NCI-H128 (cell line): ENCODE measurements at regions not wholly inside any gene's neighbourhood (a gene's known extent, or its start where the extent isn't known, plus 50 kb on each side); places are given as distances from the start of the nearest gene placed in this dataset.
"Not testable (repeated sequence)": the region's sequence is repeated elsewhere in the genome, so short reads cannot be mapped to it uniquely, and the experiment has no call there.

Source experiments
- DNase-seq: peaks from one replicate; lab custom pipeline; 2025; ENCODE audit not compliant: unreplicated experiment; lab: John Stamatoyannopoulos, UW

DNA sequence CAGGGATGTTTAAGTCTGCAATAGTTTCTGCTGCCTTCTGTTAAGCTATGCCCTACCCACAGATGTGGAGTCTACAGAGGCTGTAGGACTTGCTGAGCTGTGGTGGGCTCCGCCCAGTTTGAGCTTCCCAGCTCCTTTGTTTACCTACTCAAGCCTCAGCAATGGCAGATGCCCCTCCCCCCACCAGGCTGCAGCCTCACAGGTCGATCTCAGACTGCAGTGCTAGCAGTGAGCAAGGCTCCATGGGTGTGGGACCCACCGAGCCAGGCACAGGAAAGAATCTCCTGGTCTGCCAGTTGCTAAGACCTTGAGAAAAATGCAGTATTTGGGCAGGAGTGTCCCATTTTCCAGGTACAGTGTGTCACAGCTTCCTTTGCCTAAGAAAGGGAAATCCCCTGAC is 435.2 kb upstream of the TOM1L1 start:
- DNase-seq: not testable (repeated sequence)

DNA sequence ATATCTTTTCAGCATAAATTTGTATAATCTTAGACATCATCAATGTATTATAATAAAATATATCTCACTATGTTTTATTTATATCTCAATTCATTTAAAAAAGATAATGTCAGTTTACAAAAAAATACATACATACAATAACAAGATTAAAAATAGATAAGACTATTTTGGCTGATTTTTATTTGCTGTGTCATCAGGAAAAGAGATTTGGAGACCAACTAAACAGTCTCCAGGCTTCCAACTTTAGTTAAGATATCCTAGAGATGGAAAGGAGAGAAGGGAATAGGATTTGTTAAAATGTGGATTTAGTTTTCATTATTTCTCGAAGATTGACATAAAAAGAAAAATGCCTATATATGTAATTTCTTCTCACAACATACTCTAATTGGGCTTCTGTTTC is 433.8 kb upstream of the TOM1L1 start:
- no peak for DNase-seq

DNA sequence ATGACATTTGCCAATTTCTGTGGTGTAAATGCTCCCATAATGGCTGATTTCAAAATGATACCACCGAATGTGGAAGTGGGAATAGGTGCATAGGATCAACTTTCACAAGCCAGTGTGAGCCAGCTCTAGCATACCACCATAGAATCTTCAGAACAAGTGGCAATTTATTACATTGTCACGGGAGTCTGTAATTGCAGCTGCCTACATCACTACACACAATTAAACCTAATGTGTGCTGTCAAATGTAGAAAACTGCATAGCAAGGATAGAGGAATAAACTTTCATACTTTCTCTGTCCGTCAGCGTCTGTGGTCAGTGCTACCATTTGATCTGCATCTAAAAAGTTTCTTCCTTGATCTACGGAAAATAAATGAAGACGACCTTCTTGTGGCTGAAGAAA is 417.8 kb upstream of the TOM1L1 start:
- DNase-seq: no peak

DNA sequence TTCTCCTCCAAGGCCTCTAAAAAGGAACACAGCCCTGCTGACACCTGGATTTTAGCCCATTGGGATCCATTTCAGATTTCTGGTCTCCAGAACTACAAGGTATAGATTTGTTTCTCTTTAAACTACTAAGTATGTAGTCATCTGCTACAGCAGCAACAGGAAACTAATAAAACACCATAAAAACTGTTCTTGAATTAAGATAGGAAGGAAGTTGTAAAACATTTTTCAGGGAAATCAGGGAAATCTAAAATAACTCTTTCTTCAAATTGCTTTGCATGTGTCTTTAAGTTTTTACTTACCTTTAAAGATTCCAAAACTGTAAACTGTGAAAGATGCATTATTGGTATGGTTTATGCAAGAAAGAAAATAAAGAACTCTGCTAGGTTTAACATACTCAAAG is 407.0 kb upstream of the TOM1L1 start:
- DNase-seq: no peak

DNA sequence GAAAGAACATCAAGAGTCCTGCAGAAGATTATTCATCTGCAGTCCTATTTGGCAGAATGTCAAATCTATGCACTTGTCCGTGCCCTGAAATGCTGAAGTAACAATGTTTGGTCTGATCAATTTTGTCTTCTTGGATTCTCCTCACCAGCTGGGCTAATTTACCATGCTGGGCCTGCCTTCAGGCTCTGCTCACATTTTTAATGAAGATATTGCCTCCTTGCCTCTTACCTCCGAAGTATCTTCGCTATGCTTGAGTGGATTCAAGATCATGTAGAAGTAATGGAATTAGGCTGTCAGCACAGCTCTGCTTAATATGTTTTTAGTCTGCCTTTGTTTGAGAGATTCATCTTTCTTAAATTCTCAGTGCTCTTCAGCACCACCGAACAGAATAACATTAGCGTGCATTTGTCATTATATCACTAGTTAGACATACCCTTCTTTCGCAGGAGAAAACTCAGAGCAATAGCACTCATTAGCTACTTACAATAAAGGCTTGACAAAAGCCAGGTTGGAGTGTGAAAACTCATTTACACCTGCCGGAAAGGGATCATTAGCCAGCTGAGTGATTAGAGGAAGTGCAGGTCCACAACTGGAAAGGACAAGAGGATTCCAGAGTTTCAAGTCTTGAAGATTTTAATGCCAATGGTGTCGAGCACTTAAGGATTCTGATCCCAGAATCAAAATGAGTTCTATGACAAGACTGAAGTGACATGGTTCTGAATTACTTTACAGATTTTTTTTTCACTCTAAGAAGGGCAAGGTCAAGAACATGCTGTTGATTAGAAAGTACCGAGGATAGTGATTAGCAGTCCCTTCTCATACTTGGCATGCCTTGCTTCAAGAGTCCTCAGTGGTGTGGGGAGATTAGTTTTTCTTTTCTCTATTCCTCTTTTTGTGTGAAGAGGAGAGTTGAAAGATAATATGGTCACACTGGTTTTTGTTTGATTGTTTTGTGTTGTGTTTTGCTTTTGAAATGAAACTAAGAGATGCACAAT is 405.6 kb upstream of the TOM1L1 start:
- no peak for DNase-seq

DNA sequence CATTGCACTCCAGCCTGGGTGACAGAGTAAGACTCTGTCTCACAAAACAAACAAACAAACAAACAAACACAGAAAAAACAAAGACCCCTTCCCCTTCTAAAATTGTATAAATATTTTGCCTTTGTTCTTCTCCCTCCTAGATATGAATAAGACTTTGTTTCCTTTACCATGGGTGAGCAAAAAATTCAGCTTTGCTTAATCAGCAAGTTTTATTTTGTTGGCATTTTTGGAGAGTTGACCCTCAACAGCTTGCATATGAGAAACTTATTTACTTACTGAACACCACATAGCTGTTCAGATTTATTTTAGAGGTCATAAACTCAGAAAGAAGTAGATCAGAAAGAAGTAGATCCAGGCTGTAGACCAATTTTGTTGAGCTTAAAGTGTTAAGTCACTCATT is 395.2 kb upstream of the TOM1L1 start:
- no peak for DNase-seq

DNA sequence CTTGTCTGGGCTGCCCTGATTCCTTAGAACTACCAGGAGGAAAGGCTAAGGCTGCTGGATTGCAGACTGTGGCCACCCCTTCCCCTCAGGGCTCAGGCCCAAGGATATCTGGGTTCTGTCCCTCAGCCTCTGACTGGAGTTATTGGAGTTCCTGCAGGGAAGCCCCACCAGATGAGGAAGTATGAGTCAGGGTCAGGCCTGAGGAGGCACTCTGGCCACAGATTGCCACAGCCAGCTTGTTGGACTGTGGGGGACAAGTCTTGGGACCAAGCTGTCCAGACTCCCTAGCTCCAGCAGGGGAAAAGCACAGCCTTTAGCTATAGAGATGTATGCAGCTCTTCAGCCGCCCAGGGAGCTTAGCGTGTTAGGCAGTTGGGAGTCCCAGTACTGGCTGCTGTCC is 381.9 kb upstream of the TOM1L1 start:
- no peak for DNase-seq

DNA sequence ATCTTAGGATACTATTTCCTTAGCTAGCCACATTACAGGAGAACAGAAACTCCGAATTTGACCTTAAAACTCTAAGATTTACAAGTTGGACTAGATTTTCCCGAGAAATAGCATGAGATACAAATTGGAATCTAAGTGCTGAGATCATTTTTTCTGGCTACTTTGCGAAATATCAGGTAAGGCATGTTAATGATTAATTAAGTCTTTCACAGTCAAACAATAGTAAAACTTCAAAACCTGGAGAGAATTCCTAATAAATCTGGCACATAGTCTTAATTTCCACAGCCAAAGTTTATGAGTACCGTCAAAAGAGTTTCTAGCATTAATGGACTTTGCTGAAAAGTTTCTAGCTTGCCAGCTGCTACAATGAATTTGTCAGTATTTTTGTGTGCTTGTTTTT is 379.5 kb upstream of the TOM1L1 start:
- no peak for DNase-seq

DNA sequence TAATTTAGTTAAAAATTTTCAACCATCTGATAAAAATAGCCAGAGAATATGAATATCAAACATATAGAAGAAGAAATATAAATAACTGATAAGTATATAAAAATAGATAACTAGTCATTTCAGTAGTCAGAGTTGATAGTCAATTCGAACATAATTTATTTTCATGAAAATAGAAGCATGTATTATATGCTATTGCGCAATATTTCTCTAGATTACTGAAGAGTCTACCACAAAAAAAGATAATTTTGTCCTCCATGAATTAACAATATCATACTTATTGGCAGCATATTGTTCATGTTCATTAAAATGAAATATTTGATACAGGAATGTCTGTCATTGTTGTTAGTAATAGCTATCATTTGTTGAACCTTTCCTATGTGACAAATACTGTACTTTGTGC is 376.2 kb upstream of the TOM1L1 start:
- no peak for DNase-seq

DNA sequence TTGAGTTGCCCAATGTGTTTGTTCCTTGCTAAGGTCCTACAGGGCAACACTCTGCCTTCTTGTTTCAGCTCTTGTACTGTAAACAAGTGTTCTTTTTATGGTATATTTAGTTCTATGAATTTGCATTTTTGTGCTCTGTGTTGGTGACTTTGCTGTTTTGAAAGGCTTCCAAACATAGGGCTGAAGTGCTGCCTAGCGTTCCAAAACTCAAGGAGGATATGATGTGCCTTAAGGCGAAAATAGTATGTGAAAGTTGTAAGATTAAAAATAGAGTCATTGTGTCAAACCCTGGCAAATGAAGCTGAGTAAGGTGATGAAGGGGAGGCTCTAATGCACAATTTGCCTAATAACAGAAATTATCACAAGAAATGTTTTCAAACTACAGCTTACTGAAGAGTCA is 372.7 kb upstream of the TOM1L1 start:
- DNase-seq: no peak

DNA sequence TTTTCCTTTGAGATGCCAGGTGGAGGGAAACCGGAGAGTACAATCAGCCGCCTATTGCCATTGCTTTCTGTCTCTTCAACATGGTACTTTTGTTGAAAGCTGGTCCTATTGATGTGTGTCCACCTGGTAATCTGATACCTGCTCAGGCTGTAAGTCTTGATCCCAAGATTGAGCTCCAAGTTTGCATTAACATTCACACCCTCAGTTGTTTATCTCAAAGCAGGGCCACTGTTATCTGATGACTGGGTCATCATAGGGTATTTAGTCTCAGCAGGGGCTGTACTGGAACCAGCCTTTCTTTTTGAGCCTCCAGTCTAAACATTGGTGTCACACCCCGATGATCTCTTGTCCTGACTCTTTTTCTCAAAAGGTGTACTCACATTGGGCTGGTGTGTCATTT is 370.3 kb upstream of the TOM1L1 start:
- no peak for DNase-seq

DNA sequence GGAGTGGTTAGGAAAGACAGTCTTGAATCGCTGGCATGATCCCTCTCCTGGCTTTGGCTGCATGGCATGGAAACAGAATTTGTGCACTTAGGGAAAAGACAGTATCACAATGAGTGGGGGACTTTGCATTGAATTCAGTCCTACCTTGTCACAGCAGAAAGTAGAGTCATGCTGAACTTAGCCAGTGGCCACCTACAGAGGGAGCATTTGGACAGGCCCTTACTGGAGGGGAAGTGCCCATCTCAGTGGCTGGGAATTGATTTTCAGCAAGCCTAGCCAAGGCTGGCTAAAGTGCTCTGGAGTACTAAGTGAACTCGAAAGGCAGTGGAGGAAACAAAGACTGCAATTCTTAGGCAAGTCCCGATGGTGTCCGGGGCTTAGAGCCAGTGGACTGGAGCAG is 364.3 kb upstream of the TOM1L1 start:
- DNase-seq: no peak

DNA sequence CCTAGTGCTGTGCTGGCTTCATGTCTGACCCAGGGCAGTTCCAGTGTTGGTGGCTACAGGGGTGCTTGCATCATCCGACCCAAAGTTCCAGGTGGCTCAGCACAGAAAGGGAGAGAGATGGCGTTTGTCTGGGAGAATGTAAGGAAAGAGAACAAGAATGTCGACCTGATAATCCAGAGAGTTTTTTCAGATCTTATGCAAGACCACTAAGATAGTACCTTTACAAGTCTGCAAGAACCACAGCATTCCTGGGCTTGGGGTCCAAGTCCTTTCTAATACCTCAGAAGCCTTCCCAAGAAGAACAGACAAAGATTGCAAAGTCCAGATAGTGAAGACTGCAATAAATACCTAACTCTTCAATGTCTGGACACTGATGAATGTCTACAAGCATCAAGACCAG is 363.0 kb upstream of the TOM1L1 start:
- DNase-seq: no peak

DNA sequence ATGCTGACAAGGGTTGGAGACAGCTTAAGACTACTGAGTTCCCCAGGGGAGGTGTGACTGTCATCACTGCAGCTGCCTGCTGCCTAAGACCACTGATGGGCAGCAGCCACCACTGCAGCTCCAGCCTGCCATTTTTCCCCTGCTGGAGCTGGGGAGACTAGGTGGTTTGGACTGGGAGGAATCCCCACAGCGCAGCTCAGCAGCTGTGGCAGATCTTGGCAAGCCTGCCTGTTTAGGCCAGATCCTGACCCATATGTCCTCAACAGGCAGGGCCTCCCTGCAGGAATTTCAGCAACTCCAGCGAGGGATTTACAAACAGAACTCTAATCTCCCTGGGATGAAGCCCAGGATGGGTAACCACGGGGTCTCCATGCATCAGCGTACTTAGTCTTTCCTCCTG is 356.4 kb upstream of the TOM1L1 start:
- DNase-seq: no peak

DNA sequence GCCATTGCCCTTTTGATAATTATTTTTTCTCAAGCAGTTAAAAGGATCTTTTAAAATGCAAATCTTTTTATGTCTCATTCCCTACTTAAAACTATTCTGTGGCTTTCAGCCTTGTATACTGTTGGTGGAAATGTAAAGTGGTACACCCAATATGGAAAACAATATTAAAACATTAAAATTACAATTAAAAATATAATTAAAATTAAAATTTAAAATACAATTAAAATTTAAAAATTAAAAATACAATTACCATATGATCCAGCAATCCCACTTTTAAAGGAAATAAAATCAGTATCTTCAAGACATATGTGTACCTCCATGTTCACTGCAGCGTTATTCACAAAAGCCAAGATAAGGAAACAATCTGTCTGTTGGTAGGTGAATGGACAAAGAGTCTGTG is 340.8 kb upstream of the TOM1L1 start:
- no peak for DNase-seq

DNA sequence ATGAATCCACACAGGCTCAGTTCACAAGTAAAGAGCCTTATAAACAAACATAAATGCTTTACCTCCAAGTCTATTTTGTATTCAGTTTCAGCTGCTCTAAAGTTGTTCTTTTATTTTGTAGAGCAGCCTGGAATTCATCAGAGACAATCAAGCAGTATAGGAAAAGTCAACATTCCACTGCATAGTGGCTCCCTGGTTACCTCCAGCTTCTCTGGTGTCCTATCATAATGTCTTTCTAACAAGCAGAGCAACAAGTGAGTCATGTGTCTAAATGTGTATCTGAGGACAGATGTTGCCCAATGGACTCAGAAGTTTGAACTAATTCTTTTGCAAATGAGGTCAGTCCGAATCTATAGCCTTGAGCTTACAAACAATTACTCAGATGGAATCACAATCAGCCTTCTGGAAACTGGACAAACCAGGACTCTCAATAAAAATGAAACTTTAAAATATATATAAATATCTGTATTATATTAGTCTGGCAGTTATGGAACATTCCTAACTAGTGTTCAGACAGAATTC is 292.0 kb upstream of the TOM1L1 start:
- DNase-seq: no peak

DNA sequence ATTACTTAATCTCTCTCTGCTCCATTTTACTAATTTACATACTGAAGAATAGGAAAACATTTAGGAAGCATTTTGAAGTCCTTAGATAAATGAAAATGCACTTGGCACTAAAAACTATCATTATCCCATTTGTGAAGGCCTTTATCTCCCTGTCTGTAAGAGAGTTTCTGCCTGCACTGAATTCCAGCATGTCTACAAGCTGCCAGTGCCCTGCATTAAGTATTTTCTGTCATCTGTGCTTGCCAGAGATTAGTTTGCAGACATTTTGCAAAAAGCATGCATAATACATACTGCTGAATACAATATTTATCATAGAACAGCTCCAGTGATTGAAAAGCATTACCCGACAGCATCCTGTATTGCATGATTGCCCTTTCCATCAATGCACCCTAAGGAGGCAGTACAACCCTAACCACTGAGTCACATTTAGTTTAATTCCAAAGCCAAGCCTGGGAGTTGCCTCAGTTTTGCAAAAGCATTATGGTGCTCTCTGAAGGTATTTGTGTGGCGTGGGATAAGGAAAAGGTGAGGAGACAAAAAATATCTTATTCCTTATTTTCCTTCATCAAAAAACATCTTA is 280.2 kb upstream of the TOM1L1 start:
- DNase-seq: no peak

DNA sequence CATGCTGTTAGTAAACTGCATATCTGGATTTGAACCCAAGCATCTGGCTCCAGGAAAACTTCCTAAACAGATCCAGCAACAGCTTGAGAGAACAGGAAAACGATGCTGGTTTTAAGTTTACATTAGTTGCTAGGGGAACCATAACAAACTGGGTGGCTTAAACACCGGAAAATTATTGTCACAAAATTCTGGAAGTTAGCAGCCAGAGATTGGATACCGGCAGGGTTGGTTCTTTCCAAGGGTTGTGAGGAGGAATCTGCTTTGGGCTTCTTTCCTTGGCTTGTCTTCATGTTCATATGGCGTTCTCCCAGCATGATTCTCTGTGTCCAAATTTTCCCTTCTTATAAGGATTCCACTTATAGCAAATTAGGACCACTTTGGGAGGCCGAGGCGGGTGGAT is 276.9 kb upstream of the TOM1L1 start:
- no peak for DNase-seq

DNA sequence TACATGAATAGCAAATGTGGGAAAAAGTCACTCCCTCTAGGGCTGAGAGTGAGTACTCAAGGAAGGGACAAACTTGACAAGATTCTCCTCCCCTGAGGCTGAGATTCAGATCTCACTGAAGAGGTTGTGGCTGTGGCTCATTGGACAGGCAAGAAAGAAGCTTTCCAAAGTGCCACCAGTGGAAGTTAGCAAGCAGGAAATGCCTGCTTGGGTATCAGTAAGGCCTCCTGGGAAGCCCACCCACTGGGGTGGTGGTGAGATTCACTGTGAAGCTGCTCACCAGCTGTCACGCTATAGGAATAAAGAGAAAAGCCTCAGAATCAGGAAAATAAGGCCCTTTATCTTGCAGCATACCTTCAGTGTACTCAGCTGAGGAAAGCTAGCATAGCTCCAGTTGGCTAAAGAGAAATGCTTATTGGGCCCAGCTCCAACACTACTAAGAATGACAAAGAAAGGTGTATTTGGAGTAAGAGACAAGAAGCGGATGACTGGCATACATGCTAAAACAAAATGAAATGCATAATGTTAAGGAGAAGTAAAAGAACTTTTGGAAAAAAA is 274.4 kb upstream of the TOM1L1 start:
- DNase-seq: no peak

DNA sequence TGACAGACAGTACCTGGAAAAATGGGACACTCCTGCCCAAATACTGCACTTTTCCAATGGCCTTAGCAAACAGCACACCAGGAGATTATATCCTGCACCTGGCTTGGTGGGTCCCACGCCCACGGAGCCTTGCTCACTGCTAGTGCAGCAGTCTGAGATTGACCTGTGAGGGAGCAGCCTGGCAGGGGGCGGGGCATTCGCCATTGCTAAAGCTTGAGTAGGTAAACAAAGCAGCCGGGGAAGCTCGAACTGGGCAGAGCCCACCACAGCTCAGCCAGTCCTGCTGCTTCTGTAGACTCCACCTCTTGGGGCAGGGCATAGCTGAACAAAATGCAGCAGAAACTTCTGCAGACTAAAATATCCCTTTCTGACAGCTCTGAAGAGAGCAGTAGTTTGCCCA is 261.2 kb upstream of the TOM1L1 start:
- DNase-seq: not testable (repeated sequence)

DNA sequence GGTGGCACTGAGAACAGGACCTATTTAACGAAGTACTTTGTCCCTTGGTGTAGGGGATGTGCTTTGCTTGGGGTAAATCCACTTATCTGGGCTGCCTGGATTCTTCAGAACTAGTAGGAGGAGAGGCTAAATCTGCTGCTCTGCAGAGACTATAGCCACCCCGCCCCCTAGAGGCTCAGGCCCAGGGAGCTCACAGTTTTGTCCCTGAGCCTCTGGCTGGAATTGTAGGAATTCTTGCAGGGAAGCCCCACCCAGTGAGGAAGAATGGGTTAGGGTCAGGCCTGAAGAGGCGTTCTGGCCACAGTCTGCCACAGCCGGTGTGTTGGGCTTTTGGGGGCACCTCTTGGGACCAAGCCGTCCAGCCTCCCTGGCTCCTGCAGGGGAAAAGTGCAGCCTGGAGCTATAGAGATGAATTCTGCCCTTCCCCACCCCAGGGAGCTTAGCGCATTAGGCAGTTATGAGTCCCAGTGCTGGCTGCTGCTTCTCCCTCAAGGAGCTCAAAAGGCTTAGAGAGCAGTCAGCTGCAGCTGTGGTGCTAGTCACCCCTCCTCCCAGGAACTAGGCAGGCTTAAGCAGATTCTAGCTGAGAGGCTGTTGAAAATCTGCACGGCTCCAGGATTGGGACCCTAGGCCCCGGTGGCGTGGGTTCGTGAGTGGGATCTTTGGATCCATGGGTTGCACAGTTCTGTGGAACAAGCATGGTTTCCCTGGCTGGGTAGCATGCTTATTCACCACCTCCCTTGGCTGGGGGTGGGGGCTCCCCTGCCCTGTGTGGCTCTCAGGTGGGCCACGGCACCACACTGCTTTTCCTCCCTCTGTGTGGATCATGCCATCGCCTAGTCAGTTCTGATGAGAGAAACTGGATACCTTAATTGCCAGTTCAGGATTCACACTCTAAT is 237.4 kb upstream of the TOM1L1 start:
- DNase-seq: no peak
